GM23338 (cell line): ENCODE measurements at regions not wholly inside any gene's neighbourhood (a gene's known extent, or its start where the extent isn't known, plus 50 kb on each side); places are given as distances from the start of the nearest gene placed in this dataset.

Experiments used
- CREB1 ChIP-seq: fragments of 250-450 bp; sonication (Bioruptor Pico); IDR thresholded peaks from 2 replicates; pipeline ENCODE4 v1.5.0; 2020; ENCODE audit warnings: low read depth, mild to moderate bottlenecking, moderate library complexity
- CTCF ChIP-seq, 2 experiments: fragments of 200-600 bp in 1 of 2; sonication (generic) in 1 of 2; conservative IDR thresholded peaks; 2 replicates each; pipeline versions ENCODE4 v1.5.1 to v1.6.1; 2016 to 2017; ENCODE audit warnings: antibody characterized with exemption in 2 of 2, low read depth in 2 of 2, mild to moderate bottlenecking in 2 of 2, moderate library complexity in 1 of 2
- EZH2 ChIP-seq: fragments of 200-600 bp; sonication (generic); IDR thresholded peaks from one replicate; pipeline ENCODE4 v1.8.0; 2017; ENCODE audit warnings: antibody characterized with exemption, mild to moderate bottlenecking, low read depth; ENCODE audit not compliant: unreplicated experiment
- EZH2phosphoT487 ChIP-seq: fragments of 200-600 bp; sonication (generic); IDR thresholded peaks from one replicate; pipeline ENCODE4 v1.8.1; 2018; ENCODE audit warnings: antibody characterized with exemption; ENCODE audit not compliant: unreplicated experiment
- POLR2AphosphoS5 ChIP-seq: IDR thresholded peaks from 2 replicates; pipeline ENCODE4 v1.6.1; 2016; ENCODE audit warnings: antibody characterized with exemption, low read depth
- REST ChIP-seq: IDR thresholded peaks from one replicate; pipeline ENCODE4 v1.6.1; 2018; ENCODE audit warnings: antibody characterized with exemption; ENCODE audit not compliant: unreplicated experiment

- TF ChIP-seq CTCF (conservative IDR thresholded peaks at IDR 0.05; ENCODE audit: low read depth in 2 of 2) = peak; percentile 90 to 95
- TF ChIP-seq EZH2 = no peak
- TF ChIP-seq EZH2phosphoT487 = no peak
- no peak for TF ChIP-seq POLR2AphosphoS5
- TF ChIP-seq CREB1 = no peak
- no peak for TF ChIP-seq REST
Measured at GRCh38 chr1:102174259-102174863, 177.6 kb upstream of the OLFM3 start.
